GM19328 (cell line): ENCODE measurements at regions not wholly inside any gene's neighbourhood (a gene's known extent, or its start where the extent isn't known, plus 50 kb on each side); places are given as distances from the start of the nearest gene placed in this dataset.

ENCODE experiments used
- ATAC-seq: cut with Tn5 transposase; IDR thresholded peaks from one replicate; pipeline ENCODE4 v1.9.1; 2021; ENCODE audit warnings: mild to moderate bottlenecking, moderate library complexity; ENCODE audit not compliant: unreplicated experiment

DNA sequence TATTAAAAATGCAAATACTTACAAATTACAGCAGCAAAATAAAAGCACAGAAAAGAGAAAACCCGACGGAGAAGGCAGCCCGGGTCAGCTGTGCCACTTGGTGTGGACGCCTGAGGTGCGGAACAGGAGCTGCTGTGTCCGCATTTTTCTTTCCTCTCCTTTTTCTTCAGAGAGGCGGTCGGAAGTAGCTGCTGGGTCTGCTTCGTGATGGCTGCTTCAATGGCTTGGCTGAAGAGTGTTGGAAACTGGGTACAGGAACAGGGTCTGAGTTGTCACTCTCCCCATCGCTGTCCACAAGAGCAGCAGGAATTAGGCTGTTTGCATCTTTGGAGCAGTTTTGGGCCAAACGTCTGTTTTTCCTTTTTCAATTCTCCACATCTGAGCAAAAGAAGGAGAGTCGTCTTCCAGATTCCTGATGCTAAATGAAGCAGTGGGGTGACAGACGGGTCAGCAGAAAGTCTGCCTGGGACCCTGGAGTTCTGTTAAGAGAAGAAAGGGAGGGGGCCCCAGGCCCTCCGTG lies 53.5 kb upstream of the ARL8B start:
- no peak for ATAC-seq

GRCh38 chr3:5069627-5070026 lies 52.5 kb upstream of the ARL8B start:
- no peak for ATAC-seq

GRCh38 chr3:5071061-5071460 lies 51.0 kb upstream of the ARL8B start:
- ATAC-seq, result no peak

DNA sequence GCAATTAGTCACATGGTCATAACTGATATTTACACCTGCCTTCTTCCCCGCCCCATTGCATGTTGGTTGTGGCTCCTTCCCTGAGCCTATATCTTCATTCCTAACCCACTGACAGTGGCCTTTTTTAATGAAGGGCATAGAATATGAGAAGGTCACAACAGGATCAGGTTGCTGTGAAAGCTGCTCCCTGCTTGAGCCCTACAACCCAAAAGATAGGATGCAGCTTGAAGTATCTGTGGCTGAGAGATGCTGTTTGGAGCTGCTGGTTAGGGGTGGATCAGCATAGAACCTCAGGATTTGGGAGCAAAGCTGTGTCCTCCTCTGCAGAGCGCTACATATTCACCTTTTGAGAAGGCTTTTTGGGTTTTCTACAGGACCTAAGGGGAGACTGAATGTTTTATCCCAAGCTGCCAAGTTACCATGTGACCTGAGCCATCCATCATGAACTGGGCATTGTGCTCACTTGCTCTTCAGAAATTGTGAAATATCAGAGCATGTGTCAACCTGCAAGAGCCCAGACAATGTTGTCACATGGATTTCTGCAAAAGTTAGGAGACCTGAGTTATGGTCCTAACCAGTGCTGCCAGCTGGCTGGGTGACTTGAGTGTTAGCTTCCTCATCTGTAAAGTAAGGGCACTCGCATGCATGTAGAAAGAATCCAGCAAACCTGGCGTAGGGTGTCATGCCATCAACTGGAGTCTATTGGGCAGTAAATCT lies 49.8 kb upstream of the ARL8B start:
- no peak for ATAC-seq
